Stimulated activated naive CD8-positive, alpha-beta T cell treated with anti-CD3 and anti-CD28 coated beads, Interleukin-15, Interleukin-2, amounts not matched to agents 100 U/mL and 50 U/mL, for 24 hours (primary cell): ENCODE measurements at regions not wholly inside any gene's neighbourhood (a gene's known extent, or its start where the extent isn't known, plus 50 kb on each side); places are given as distances from the start of the nearest gene placed in this dataset.

Experiments
- ATAC-seq: fragments of 150-1000 bp; cut with Tn5 transposase; one replicate; pipeline ENCODE4 v1.10.0; 2021
- DNase-seq: peaks from one replicate; pipeline ENCODE4 v3.0.0; 2021

- ATAC-seq = no peak
These were observed 125.9 kb upstream of the ACTBL2 start for GRCh38 chr5:57608542-57608941.

GRCh38 chr5:57601996-57602395 lies 119.4 kb upstream of the ACTBL2 start:
- ATAC-seq (no peak), DNase-seq (no peak)

More at GRCh38 chr5:57608542-57608941, 125.9 kb upstream of the ACTBL2 start:
- DNase-seq = no peak

GRCh38 chr5:57600321-57600720 lies 117.7 kb upstream of the ACTBL2 start:
- DNase-seq (no peak), ATAC-seq (no peak)

- DNase-seq (no peak), ATAC-seq (peak; percentile 55)
These were observed 116.1 kb upstream of the ACTBL2 start for GRCh38 chr5:57598756-57599155.

- DNase-seq = no peak
- ATAC-seq = no peak
These were observed 115.5 kb upstream of the ACTBL2 start for GRCh38 chr5:57598097-57598496.

- DNase-seq = no peak
- no peak for ATAC-seq
These were observed 112.9 kb upstream of the ACTBL2 start for GRCh38 chr5:57595523-57595991.

GRCh38 chr5:57594436-57594835 lies 111.8 kb upstream of the ACTBL2 start:
- ATAC-seq = no peak
- DNase-seq = no peak

GRCh38 chr5:57592236-57592635 lies 109.6 kb upstream of the ACTBL2 start:
- ATAC-seq (no peak), DNase-seq (no peak)

GRCh38 chr5:57586649-57587048 lies 104.0 kb upstream of the ACTBL2 start:
- DNase-seq = no peak
- no peak for ATAC-seq

GRCh38 chr5:57582578-57583070 lies 100.0 kb upstream of the ACTBL2 start:
- DNase-seq = no peak
- ATAC-seq = no peak

- DNase-seq (no peak), ATAC-seq (no peak)
These were observed 99.2 kb upstream of the ACTBL2 start for GRCh38 chr5:57581772-57582171.

- no peak for ATAC-seq
These were observed 98.6 kb upstream of the ACTBL2 start for GRCh38 chr5:57581222-57581621.

GRCh38 chr5:57577432-57578175 lies 95.0 kb upstream of the ACTBL2 start:
- ATAC-seq (no peak), DNase-seq (no peak)

More at GRCh38 chr5:57581222-57581621, 98.6 kb upstream of the ACTBL2 start:
- no peak for DNase-seq

GRCh38 chr5:57576317-57576716 lies 93.7 kb upstream of the ACTBL2 start:
- no peak for ATAC-seq
- no peak for DNase-seq

- ATAC-seq (no peak), DNase-seq (no peak)
These were observed 93.2 kb upstream of the ACTBL2 start for GRCh38 chr5:57575839-57576238.

GRCh38 chr5:57572461-57572860 lies 89.8 kb upstream of the ACTBL2 start:
- no peak for ATAC-seq
- no peak for DNase-seq

- ATAC-seq (no peak), DNase-seq (no peak)
These were observed 87.0 kb upstream of the ACTBL2 start for GRCh38 chr5:57569601-57570000.

- ATAC-seq (no peak), DNase-seq (no peak)
These were observed 85.5 kb upstream of the ACTBL2 start for GRCh38 chr5:57568136-57568535.

GRCh38 chr5:57566914-57567313 lies 84.3 kb upstream of the ACTBL2 start:
- DNase-seq (no peak), ATAC-seq (no peak)

- DNase-seq (no peak), ATAC-seq (no peak)
These were observed 78.7 kb upstream of the ACTBL2 start for GRCh38 chr5:57561231-57561842.

- DNase-seq (no peak), ATAC-seq (no peak)
These were observed 76.6 kb upstream of the ACTBL2 start for GRCh38 chr5:57559110-57559635.

GRCh38 chr5:57552033-57552432 lies 69.4 kb upstream of the ACTBL2 start:
- DNase-seq (no peak), ATAC-seq (no peak)

- ATAC-seq = no peak
- no peak for DNase-seq
These were observed 68.6 kb upstream of the ACTBL2 start for GRCh38 chr5:57551251-57551650.
